ENCODE measurements at regions not wholly inside any gene's neighbourhood (a gene's known extent, or its start where the extent isn't known, plus 50 kb on each side); places are given as distances from the start of the nearest gene placed in this dataset.

- DNase-seq: no peak
Observed at GRCh38 chr11:122398167-122398566, 257.4 kb upstream of the UBASH3B start.

DNA sequence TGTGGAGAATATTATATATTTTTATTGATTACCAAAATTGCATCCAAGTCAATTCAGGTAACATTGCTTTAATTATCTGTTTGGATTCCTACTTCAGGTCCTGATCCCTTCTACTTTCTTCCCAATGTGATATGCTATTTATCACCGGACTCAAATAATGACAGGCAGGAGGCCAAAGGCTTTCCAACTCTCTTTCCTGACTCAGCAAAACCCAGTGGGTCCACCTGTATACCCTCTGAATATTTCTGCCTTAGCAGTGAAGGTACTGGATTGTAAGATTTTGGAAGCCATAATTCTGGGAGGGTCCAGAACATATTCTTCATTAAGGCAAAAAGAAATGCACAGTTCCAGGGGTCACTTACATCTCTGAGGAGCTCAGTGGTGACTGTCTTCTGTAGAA is 260.2 kb upstream of the UBASH3B start:
- no peak for DNase-seq

DNA sequence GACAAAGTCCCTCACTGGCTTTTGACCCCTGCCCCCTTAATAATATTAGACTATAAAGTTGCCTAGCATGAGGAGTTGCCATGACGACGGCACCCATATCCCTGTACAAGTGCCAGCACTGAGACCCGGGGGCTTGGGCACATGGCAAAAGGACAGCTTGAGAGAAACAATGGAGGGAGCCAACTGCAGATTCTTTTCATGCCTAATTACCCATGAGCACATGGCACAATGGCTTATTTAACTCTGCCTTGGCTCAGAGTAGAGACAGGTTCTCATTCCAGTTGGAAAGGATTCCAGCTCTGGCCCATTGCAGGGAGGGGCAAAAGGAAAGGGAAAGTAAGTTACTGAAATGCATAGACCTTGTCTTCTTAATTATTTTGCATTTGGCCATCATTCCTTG is 261.2 kb upstream of the UBASH3B start:
- no peak for DNase-seq

GRCh38 chr11:122393209-122393860 is 262.2 kb upstream of the UBASH3B start:
- DNase-seq: no peak

DNA sequence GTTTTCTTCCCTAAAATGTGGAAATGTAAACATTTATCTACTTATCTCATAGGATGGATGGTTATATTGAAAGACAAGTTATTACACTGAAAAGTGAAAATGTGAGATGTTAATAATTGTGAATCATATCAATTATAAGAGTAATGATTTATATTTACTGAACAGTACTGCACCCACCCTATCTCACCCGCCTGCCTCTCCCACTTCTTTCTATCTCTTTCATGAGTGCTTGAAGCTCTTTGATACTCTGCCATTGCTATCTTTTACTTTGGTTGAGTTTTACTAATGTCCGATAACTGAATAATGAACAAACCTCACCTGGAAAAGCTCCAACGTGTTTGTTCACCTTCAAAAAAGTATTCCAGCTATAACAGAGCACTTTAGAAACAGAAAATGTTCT is 263.0 kb upstream of the UBASH3B start:
- no peak for DNase-seq

GRCh38 chr11:122391049-122391448 is 264.5 kb upstream of the UBASH3B start:
- DNase-seq: no peak

- no peak for DNase-seq
Observed at GRCh38 chr11:122383186-122383585, 267.2 kb upstream of the BLID start.

DNA sequence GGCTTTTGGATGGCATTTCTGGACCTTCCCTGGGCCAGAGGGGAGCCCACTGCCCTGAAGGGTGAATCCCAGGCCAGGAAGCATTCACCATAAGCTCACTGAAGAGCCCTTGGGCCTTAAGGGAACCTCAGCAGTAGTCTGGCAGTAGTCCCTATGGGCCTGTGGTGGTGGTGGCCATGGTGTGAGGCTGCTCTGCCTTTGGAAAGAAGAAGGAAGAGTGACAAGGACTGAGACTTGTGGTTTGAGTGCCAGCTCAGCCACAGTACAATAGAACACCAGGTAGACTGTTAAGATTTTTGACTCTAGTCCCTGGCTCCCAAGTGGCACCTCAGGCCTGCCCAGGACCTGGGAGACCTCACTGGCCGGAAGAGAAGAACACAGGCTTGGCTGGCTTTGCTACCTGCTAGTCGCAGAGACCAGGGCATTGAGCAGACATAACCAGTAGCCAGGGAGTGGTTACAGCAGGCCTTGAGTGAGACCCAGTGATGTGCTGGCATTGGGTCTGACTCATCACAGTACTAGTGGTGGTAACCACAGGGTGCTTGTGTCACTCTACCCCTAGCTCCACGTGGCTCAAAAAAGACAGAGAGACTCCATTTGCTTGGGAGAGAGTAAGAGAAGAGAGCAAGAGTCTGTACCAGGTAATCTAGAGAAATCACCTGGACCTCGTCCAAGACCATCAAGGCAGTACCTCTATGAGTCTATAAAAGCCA is 259.8 kb upstream of the BLID start:
- no peak for DNase-seq

DNA sequence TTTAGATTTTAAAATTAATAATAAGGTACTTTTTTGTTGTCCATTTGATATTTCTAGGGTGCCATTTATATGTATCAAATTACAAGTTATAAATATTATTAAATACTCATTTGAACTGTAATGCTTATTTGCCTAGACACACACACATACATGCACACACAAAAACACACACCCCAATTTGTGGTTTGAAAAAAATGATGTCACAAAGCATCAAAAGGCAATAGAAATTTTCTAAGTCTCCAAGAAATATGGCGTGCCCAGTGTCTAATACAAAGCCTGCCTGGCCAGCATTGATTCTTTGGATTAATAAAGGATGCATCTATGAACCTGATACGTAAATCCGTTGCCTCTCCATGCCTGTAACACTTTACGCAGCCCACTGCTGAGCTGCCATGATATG is 252.8 kb upstream of the BLID start:
- no peak for DNase-seq

GRCh38 chr11:122367809-122368231 is 251.8 kb upstream of the BLID start:
- no peak for DNase-seq

DNA sequence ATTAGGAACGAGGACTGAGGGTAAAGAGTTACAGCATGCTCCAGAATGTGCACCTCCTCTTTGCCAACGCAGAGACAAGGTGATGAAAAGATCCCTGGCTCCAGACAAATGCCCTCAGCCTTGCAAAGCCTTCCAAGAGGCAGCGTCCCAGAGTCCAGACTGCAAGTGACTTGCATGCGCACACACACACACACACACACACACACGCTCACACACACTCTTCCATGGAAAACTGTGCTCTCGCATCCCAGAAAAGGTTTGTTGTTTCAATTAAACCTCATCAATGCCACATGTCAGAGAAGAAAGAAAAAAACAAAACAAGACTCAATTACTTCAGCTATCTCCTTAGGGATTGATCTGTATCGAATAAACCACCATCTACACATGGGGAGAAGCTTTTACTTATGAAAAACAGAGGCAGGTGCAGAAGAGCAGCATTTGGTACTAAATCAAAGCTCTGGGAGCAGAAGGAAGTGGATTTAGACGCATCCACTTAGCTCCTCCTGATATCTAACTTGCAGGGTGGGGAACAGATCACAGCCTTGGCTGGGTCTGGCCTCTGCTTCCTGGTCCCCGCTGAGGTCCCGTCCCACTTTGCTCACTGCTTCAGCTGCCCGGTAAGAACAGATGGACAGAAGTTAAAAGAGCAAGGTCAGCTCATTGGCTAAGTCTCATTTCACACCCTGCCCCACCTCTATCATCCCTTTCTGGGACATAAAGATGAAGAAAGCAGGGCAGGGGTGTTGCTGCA is 249.8 kb upstream of the BLID start:
- no peak for DNase-seq

DNA sequence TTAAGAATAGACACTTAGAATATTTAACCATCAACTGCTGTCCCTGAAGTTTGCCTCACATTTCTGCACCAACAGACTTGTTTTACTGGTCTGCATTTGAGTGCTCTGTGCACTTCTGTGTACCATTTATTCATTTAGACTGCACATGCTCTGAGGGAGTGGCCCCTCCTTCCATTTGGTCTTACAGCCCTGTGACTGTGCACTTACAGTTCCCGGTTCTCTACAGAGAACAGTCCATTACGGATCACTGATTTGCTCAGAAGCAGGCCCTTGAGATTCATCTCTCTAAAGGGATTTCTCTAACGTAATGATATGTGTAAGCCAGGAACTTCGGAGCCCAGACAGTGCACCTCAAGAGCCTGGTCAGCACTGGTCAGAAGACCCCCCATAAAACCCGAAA is 247.3 kb upstream of the BLID start:
- DNase-seq: no peak

DNA sequence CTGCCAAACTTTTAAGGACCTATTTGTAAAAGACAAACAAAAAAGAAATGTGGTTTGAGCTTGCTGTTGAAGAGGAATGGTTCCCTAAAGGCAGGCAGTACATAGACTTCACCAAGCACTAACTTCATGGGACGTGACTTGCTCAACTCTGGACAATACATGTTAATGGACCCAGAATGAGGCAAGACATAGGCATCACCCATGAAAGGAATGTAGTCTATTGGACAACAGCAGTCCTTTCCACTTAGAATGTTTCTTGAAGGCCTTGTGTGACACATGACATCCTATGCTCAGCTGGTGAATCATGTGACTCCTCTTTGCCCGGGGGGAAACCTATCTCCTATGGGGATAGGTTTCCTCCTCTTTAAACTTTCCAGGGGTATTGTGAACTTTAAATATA is 246.4 kb upstream of the BLID start:
- DNase-seq: no peak

DNA sequence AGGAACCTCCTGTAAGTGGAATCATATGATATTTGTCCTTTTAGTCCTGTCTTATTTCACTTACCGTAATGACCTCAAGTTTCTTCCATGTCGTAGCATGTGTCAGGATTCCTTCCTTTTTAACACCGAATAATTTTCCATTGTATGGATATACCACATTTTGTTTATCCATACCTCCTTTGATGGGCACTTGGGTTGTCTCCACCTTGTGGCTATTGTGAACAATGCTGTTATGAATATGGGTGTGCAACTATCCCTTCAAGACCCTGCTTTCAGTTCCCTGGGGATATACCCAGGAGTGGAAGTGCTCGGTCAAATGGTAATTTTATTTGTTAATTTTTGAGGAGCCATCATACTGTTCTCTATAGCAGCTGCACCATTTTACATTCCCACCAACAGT is 244.9 kb upstream of the BLID start:
- DNase-seq: no peak

DNA sequence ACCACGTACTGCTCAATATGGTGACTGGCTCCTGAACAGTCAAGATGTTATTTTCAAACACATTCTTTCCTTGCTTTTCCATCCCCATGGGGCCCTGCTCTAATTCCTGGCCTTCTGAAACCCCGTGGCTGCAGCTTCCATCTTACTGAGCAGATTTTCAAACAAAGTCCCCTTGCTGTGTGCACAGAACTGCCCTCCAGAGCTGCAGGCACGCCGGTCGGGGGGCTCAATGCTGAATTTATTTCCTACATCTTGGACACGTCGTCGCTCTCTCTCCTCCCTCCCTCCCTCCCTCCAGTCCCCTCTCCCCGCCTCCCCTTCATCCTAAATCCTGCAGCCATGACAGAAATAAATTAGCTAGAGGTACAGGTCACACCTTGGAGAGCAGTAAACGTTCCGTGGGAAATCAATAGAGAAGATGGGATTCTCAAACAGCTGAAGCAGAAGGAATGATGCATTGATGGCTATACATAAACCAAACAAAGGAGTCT is 243.1 kb upstream of the BLID start:
- no peak for DNase-seq

DNA sequence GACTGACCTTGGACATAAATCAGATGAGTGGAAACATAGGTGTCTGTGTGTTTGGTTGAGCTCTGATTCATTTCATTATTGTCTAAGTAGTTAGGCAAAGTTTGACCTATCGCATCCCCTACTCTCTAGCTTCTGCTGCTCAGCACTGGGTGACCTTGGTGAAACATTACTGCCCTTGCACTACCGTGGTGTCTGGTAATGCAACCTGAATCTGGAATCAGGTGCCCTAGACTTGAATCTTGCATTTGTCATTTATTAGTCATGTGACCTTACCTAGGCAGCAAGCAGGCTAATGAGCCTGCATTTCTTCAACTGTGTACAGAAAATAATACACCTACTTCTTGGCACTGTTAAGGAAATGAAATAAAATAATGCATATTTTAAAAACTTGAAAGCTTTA is 242.3 kb upstream of the BLID start:
- no peak for DNase-seq

DNA sequence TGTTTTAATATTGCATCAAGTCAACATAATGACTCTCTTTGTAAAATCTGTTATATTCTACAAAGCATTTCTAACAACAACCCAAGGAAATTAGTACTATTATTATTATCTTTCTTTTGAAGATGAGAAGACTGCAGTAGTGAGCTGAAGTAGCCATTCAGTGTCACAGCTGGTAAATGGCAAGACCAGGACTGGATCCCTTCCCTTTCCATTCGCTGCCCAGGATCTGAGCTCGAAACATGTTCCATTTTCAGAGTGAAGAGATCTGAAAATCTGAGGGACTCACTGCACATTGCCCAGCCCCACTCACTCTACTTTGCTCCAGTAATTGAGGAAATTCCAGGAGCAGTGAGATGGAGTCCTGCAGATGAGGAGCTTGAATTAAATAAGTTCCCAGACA is 240.0 kb upstream of the BLID start:
- no peak for DNase-seq

- no peak for DNase-seq
Observed at GRCh38 chr11:122354025-122354697, 238.1 kb upstream of the BLID start.

- no peak for DNase-seq
Observed at GRCh38 chr11:122353561-122353960, 237.5 kb upstream of the BLID start.

- no peak for DNase-seq
Observed at GRCh38 chr11:122348659-122349409, 232.8 kb upstream of the BLID start.

DNA sequence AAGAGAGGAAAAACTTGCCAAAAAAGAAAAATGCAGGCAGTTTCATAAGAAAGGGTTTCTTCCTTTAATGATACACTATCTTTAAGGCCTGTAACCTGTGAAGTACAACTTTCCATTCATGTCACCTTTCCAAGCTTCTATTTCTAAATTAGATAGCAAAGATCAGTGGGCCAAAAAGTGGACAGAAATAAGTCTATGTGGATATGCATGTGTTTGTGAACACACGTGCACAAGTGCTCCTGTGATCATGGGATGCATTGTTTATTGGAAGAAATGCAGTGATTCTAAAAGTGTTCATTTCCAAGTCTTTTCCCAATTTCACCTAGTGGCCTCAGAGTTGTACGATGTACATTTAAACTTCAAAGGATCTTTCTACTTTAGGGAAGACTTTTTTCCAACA is 230.0 kb upstream of the BLID start:
- no peak for DNase-seq

GRCh38 chr11:122345586-122345985 is 229.6 kb upstream of the BLID start:
- no peak for DNase-seq

DNA sequence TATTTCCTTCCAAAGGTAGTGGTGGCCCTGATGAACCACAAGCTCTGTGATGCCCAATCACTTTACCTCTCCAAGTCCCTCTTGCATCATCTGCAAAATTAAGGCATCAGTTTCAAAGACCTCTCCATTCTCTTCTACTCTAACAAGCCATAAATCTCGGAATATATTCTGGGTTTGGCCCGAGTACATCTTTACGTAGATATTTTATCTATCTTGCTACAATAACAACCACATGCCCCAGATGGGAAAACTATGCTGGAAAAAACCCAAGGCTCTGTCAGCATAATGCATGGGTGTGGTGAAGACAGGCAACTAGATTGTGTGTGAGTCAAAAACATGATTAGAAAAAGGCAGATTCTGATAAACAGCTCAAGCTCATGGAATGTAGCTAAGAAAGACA is 228.2 kb upstream of the BLID start:
- no peak for DNase-seq
